Mucosa of stomach (tissue), 1 donor: ENCODE measurements at regions not wholly inside any gene's neighbourhood (a gene's known extent, or its start where the extent isn't known, plus 50 kb on each side); places are given as distances from the start of the nearest gene placed in this dataset.
"Not testable (repeated sequence)": the region's sequence is repeated elsewhere in the genome, so short reads cannot be mapped to it uniquely, and the experiment has no call there.

Source experiments
- H3K27me3 ChIP-seq: one replicate; pipeline ENCODE4 v1.7.0; 2013; ENCODE audit warnings: mild to moderate bottlenecking, low read length; ENCODE audit not compliant: control insufficient read depth, insufficient read depth
- H3K36me3 ChIP-seq: one replicate; pipeline ENCODE4 v1.7.0; 2013; ENCODE audit warnings: low read length; ENCODE audit not compliant: control insufficient read depth, insufficient read depth
- H3K4me1 ChIP-seq: one replicate; pipeline ENCODE4 v1.7.0; 2013; ENCODE audit warnings: mild to moderate bottlenecking, low read length; ENCODE audit not compliant: control insufficient read depth, insufficient read depth
- H3K4me3 ChIP-seq: one replicate; pipeline ENCODE4 v1.7.0; 2013; ENCODE audit warnings: low read length
- H3K9ac ChIP-seq: one replicate; pipeline ENCODE4 v1.7.0; 2013; ENCODE audit warnings: mild to moderate bottlenecking, low read length, moderate library complexity
- H3K9me3 ChIP-seq: one replicate; pipeline ENCODE4 v1.7.0; 2013; ENCODE audit warnings: mild to moderate bottlenecking, low read length, moderate library complexity; ENCODE audit not compliant: control insufficient read depth
- donor health status: Pancreatic carcinoma.

DNA sequence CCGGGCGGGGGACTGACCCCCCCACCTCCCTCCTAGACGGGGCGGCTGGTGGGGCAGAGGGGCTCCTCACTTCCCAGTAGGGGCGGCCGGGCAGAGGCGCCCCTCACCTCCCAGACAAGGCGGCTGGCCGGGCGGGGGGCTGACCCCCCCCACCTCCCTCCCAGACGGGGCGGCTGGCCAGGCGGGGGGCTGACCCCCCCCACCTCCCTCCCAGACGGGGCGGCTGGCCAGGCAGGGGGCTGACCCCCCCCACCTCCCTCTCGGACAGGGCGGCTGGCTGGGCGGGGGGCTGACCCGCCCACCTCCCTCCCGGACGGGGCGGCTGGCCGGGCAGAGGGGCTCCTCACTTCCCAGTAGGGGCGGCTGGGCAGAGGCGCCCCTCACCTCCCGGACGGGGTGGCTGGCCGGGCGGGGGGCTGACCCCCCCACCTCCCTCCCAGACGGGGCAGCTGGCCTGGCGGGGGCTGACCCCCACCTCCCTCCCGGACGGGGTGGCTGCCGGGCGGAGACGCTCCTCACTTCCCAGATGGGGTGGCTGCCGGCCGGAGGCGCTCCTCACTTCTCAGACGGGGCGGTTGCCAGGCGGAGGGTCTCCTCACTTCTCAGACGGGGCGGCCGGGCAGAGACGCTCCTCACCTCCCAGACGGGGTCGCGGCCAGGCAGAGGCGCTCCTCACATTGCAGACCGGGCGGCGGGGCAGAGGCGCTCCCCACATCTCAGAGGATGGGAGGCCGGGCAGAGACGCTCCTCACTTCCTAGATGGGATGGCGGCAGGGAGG, 71.4 kb upstream of the LRPPRC start:
- H3K4me3 ChIP-seq, H3K4me1 ChIP-seq, H3K36me3 ChIP-seq, H3K27me3 ChIP-seq, H3K9me3 ChIP-seq, H3K9ac ChIP-seq: not testable (repeated sequence)

DNA sequence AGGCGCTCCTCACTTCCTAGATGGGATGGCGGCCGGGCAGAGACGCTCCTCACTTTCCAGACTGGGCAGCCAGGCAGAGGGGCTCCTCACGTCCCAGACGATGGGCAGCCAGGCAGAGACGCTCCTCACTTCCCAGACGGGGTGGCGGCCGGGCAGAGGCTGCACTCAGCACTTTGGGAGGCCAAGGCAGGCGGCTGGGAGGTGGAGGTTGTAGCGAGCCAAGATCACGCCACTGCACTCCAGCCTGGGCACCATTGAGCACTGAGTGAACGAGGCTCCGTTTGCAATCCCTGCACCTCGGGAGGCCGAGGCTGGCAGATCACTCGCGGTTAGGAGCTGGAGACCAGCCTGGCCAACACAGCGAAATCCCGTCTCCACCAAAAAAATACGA, 72.0 kb upstream of the LRPPRC start:
- not testable (repeated sequence) for H3K27me3 ChIP-seq, H3K36me3 ChIP-seq, H3K9me3 ChIP-seq, H3K9ac ChIP-seq, H3K4me3 ChIP-seq, H3K4me1 ChIP-seq

DNA sequence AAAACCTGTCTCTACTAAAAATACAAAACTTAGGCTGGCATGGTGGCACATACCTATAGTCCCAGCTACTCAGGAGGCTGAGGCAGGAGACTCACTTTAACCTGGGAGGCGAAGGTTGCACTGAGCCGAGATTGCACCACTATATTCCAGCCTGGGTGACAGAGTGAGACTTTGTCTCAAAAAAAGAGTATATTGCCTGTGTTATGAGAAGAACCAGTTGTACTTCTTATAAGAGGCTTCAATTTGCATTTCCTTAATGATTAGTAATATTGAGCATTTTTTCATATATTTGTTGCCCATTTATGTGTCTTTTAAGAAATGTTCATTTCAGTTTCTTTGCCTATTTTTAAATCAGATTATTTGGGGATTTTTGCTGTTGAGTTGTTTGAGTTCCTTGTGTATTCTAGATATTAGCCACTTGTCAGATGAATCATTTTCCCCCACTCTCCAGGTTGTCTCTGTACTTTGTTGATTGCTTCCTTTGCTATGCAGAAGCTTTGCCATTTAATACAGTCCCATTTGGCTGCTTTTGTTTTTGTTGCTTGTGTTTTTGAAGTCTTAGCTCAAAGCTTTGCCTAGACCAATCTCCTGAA, 75.8 kb upstream of the LRPPRC start:
- Histone ChIP-seq H3K27me3 (no peaks in the 10 kb centered on the region), H3K4me3 (no peak overlapping the region), H3K36me3 (no peaks in the 10 kb centered on the region), H3K9me3 (no peaks in the 10 kb centered on the region), H3K4me1 (no peaks in the 10 kb centered on the region), H3K9ac (no peak overlapping the region)

DNA sequence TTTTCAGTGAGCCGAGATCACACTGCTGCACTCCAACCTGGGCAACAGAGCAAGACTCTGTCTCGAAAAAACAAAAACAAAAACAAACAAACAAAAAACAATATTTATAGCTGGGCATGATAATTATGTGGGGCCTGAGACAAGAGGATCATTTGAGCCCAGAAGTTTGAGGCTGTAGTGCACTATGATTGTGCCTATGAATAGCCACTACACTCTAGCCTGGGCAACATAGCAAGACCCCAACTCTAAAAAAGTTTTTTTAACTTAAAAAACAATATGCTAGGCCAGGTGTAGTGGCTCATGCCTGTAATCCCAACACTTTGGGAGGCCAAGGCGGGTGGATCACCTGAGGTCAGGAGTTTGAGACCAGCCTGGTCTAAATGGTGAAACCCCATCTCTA, 77.9 kb upstream of the LRPPRC start:
- not testable (repeated sequence) for H3K4me1 ChIP-seq, H3K9me3 ChIP-seq, H3K27me3 ChIP-seq, H3K9ac ChIP-seq, H3K4me3 ChIP-seq, H3K36me3 ChIP-seq

DNA sequence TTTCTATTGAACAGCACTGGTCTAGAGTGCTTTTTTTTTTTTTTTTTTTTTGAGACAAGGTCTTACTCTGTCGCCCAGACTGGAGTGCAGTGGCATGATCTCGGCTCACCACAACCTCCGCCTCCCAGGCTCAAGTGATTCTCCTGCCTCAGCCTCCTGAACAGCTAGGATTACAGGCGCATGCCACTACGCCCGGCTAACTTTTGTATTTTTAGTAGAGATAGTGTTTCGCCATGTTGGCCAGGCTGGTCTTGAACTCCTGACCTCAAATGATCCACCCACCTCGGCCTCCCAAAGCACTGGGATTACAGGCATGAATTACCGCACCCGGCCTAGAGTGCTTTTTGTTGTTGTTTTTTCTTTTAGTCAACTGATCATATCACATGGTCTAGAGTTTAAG, 79.0 kb upstream of the LRPPRC start:
- not testable (repeated sequence) for H3K4me1 ChIP-seq, H3K9ac ChIP-seq, H3K27me3 ChIP-seq, H3K4me3 ChIP-seq, H3K9me3 ChIP-seq, H3K36me3 ChIP-seq

DNA sequence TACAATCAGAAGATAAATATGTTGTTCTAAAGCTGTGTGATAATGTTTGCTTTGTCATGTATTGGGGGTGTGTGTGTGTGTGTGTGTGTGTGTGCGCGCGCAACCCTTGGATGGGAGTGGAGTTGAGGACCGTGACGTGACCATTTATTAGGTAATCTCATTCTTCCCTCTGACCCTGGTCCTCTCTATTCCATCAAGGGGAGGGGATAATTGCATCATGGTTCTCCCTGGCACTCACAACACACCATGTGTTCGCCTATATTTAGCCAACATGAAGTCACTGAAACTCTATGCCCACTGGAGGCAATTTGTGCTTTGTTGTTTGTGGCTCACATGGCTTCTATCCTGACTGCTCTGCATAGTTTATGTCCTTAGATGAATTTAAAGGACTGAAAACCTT, 79.8 kb upstream of the LRPPRC start:
- Histone ChIP-seq H3K9me3 (no peaks in the 10 kb centered on the region), H3K4me3 (no peak overlapping the region), H3K36me3 (no peaks in the 10 kb centered on the region), H3K27me3 (no peaks in the 10 kb centered on the region), H3K9ac (no peak overlapping the region), H3K4me1 (no peaks in the 10 kb centered on the region)

DNA sequence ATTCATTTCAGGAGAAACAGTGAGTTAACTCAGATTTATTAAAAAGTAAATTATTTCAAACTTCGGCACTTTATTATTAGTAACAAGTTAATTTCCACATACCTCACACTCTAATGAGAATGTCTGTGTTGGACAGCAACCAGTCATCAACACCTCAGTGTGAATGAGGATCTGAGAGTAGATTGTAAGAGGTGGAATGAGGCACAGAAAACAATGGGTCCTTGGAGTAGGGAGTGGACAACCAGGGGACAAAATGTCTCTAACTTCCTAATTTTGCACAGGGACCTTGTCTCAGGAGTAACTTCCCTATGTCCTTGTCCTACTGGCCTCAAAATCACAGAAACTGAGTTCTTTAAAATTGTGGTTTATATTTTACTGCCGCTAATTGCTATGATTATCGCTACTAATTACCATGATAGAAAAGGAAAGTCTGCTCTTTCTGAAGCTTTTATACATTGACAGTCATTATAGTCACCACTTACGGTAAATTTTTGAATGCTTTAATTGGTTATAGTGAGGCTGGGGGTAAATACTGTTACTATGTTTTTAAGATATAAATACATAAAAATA, 82.2 kb upstream of the LRPPRC start:
- H3K4me3 ChIP-seq = no peak overlapping the region

DNA sequence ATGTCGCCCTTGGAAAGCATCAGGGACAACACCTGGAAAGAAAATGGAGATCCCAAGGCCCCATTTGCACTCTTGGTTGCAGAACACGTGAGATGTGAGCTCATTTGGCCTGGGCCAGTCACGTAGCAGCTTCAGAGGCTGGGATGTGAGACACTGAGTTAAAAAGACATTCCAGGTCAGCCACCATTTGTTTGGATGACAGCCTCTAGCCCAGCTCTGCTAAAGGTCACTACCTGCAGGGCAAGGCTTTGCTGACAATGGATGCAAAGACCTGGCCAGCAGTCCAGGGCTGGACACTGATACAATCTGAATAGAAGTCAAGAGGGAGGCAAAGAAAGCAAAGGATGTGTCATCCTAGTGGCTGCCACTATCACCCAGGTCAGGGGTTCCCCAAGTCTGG, 83.9 kb upstream of the LRPPRC start:
- Histone ChIP-seq H3K4me3 (no peak overlapping the region), H3K27me3 (no peaks in the 10 kb centered on the region), H3K36me3 (no peaks in the 10 kb centered on the region), H3K9ac (no peak overlapping the region), H3K9me3 (no peaks in the 10 kb centered on the region), H3K4me1 (no peaks in the 10 kb centered on the region)

More for the DNA sequence above, 82.2 kb upstream of the LRPPRC start:
- Histone ChIP-seq H3K36me3 (no peaks in the 10 kb centered on the region), H3K4me1 (no peaks in the 10 kb centered on the region), H3K27me3 (no peaks in the 10 kb centered on the region), H3K9me3 (no peaks in the 10 kb centered on the region), H3K9ac (no peak overlapping the region)

DNA sequence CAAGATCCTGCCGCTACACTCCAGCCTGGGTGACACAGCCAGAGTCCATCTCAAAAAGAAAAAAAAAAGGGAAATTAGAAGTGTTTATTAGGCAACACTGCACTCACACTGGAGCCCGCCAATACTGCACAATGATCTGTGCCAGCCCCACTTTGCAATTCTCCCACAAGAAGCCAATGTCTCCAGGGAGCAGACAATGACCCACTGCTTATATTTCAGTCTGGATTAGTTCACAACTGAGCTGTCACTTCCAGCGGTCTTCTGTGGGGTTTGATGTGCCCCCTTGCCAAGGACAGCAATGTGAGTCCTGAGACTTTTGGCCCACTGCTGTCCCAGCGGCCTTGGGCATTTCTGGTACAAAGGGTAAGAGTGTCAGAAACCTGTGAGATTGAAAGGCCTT, 85.6 kb upstream of the PPM1B start:
- H3K4me3 ChIP-seq = no peak overlapping the region
- peaks cover 15% of the 10 kb centered on the region for H3K4me1 ChIP-seq
- H3K9ac ChIP-seq = no peak overlapping the region
- H3K9me3 ChIP-seq = no peaks in the 10 kb centered on the region
- no peaks in the 10 kb centered on the region for H3K27me3 ChIP-seq
- no peaks in the 10 kb centered on the region for H3K36me3 ChIP-seq

DNA sequence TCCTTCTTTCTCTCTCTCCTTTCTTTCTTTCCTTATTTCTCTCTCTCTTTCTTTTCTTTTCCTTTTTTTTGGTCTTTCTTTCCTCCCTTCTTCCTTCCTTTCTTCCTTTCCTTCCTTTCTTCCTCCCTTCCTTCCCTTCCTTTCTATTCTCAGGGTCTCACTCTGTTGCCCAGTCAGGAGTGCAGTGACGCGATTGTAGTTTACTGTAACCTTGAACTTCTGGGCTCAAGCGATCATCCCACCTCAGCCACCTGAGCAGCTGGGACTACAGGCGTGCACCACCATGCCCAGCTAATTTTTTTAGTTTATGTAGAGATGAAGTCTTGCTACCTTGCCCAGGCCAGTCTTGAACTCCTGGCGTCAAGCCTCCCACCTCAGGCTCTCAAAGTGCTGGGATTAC, 83.8 kb upstream of the PPM1B start:
- H3K9ac ChIP-seq = no peak overlapping the region
- H3K4me1 ChIP-seq = peaks cover 15% of the 10 kb centered on the region
- H3K4me3 ChIP-seq = no peak overlapping the region
- H3K9me3 ChIP-seq = no peaks in the 10 kb centered on the region
- H3K36me3 ChIP-seq = no peaks in the 10 kb centered on the region
- no peaks in the 10 kb centered on the region for H3K27me3 ChIP-seq

DNA sequence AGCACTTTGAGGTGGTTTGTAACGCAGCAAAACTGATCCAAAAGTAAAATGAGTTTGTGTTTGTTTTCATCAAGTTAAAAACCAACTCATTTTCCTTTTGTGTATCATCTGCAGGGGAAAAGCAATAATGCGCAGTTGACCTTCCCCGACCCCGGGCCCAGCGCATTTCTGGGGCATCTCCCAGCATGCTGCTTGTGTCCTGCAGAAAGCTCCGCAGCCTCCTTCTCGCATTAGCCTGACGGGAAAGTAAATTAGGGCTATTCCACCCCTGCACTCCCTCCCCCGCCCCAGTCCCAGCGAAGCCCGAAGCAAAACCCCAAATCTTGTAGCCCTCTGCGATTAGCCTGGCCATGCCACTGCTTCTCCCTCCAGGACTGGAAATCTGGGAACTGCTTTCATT, 82.0 kb upstream of the PPM1B start:
- H3K9ac ChIP-seq = peak overlapping the region; percentile 57
- H3K4me1 ChIP-seq = peaks cover 15% of the 10 kb centered on the region
- no peak overlapping the region for H3K4me3 ChIP-seq
- no peaks in the 10 kb centered on the region for H3K27me3 ChIP-seq
- no peaks in the 10 kb centered on the region for H3K36me3 ChIP-seq
- H3K9me3 ChIP-seq = no peaks in the 10 kb centered on the region

DNA sequence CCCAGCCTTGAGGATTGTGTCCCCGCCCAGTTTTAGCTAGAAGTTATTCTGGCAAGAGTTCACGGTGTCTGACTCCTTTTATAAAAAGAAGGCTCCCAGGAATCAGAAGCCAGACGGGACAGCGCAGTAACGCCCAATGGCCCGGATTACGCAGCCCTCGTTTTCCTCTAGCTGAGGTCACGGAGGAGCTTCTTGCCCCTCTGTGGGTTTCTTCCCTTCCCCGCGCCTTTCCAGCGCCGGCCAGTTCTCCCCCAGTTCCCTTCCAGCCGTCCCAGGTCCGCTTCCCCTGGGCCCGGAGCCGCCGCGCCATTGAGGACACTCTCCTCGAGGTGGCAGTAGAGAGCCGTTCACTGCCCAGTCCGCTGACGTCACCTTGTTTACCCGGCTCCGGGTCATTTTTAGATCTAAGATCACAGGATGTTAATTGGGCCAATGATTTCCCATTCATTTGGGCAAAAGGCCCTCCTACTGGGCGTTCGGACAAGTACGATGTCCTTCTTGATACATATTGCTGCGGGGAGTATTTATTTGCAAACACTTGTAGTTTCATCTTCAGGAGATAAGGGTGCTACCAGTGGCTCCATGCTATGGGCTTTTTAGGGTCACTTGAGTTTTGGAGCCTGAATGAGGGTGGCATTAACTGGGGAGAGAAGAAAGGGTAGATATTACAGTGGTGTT, 81.5 kb upstream of the PPM1B start:
- Histone ChIP-seq H3K9ac (peak overlapping the region; percentile 57), H3K27me3 (no peaks in the 10 kb centered on the region), H3K4me1 (peaks cover 15% of the 10 kb centered on the region), H3K4me3 (peak overlapping the region; percentile 60), H3K9me3 (no peaks in the 10 kb centered on the region), H3K36me3 (no peaks in the 10 kb centered on the region)
